ENCODE measurements at regions not wholly inside any gene's neighbourhood (a gene's known extent, or its start where the extent isn't known, plus 50 kb on each side); places are given as distances from the start of the nearest gene placed in this dataset.

DNA sequence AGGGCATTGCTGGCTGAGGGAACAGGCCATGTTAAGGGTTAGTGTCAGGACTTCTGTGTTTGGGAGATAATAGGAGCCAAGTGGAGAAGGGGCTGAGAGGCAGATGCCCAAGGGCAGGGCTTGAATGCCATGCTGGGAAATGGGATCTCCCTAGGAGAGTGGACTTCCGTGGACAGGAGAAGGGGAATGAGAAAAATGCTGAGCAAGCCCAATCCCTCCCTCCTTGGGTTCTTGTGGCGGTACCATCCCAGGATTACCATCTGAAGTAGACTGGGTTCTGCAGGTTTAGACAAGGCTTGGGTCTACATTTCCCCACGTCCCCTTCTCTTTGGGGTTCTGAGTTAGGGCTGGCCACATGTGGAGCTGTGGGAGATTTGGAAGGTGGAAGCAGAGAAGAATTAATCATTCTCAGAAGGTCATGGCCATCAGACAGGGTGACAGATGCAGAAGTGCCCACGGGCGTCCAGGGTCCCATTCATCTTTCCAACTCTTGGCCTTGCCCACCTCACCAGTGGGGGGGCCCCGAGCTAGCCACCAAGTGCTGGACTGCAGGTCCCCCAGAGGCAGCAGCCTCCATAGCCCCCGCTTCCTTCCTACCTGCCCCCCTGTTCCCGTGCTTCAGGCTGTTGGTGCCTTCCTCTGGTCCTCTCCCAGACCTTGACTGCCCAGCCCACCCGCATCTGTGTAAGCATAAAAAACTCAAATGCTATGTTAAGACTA is 354.8 kb downstream of the RPS24 start:
- Histone ChIP-seq H3K4me1 (ENCODE audit: insufficient read depth, low read length) (no peaks in the 10 kb centered on the region), H3K36me3 (ENCODE audit: insufficient read depth, low read depth, low read length) (no peaks in the 10 kb centered on the region), H3K4me3 (ENCODE audit: low read length) (no peak overlapping the region), H3K9me3 (ENCODE audit: insufficient read depth, low read depth, low read length) (no peaks in the 10 kb centered on the region), H3K27me3 (ENCODE audit: insufficient read depth, low read length) (no peaks in the 10 kb centered on the region; the same call in 1 of the 2 replicates), H3K27ac (ENCODE audit: low read length) (no peak overlapping the region), H3K9ac (ENCODE audit: low read depth, low read length) (no peak overlapping the region)

DNA sequence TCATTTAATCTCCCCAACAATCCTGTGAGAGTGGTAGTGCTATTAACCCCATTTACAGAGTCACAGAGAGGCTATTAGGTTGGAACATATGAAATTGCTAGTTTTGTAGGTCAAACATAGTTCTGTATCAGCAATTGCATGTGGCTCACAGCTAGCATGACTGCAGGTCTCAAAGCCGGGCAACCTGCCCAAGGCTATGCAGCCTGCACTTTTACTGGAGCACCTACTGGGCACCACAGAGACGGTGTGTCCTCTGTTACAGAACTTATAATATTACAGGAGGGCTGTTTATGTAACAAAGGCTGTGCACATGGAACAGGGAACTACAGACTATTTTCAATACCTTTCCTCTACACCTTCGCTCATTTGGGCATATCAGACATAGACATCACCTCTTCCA is 355.8 kb downstream of the RPS24 start:
- Histone ChIP-seq H3K4me3 (ENCODE audit: low read length) (no peak overlapping the region), H3K9me3 (ENCODE audit: insufficient read depth, low read depth, low read length) (no peaks in the 10 kb centered on the region), H3K27ac (ENCODE audit: low read length) (no peak overlapping the region), H3K9ac (ENCODE audit: low read depth, low read length) (no peak overlapping the region), H3K36me3 (ENCODE audit: insufficient read depth, low read depth, low read length) (no peaks in the 10 kb centered on the region), H3K4me1 (ENCODE audit: insufficient read depth, low read length) (no peaks in the 10 kb centered on the region), H3K27me3 (ENCODE audit: insufficient read depth, low read length) (no peaks in the 10 kb centered on the region; the same call in 1 of the 2 replicates)

DNA sequence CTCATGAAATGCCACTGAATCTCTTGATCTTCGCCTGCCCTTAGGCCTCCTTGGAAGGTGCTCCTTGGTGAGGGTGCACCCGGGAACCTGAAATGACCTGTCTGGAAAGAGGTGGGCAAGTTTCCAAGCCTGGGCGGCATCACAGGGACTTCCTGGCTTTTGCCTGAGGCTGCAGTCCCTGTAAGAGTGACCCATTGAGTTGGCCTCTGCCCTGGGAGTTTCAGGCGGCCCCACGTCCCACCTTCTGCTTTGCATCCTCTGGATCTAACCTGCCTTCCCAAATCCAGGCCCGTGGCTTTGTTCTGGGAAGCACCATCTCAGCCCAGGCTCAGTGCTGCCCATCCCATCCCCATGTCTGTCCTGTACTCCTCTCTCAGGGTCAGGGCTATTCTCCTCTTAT is 356.4 kb downstream of the RPS24 start:
- Histone ChIP-seq H3K27ac (ENCODE audit: low read length) (no peak overlapping the region), H3K36me3 (ENCODE audit: insufficient read depth, low read depth, low read length) (no peaks in the 10 kb centered on the region), H3K4me3 (ENCODE audit: low read length) (no peak overlapping the region), H3K27me3 (ENCODE audit: insufficient read depth, low read length) (no peaks in the 10 kb centered on the region; the same call in 1 of the 2 replicates), H3K9ac (ENCODE audit: low read depth, low read length) (no peak overlapping the region), H3K4me1 (ENCODE audit: insufficient read depth, low read length) (no peaks in the 10 kb centered on the region), H3K9me3 (ENCODE audit: insufficient read depth, low read depth, low read length) (no peaks in the 10 kb centered on the region)

DNA sequence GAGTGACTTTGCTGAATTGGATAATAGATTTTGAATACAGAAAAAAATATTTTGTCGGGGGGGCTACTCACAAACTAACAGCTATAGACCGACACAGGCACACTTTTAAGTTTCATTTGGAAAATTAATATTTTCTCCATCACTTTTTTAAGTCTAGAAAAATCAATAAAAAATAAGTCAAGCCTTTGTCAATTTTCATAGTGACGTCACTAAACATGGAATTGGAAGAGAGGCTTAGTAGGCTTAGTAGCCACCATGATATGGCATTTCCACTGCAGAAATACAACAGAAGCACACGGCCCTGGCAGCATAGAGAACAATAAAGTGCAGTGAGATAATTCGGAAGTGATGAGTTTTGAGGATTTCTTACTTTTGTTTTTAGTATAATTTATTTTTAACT is 357.2 kb downstream of the RPS24 start:
- no peaks in the 10 kb centered on the region for H3K36me3 ChIP-seq (ENCODE audit: insufficient read depth, low read depth, low read length)
- no peak overlapping the region for H3K4me3 ChIP-seq (ENCODE audit: low read length)
- no peak overlapping the region for H3K27ac ChIP-seq (ENCODE audit: low read length)
- no peaks in the 10 kb centered on the region for H3K27me3 ChIP-seq (ENCODE audit: insufficient read depth, low read length)
- H3K9me3 ChIP-seq (ENCODE audit: insufficient read depth, low read depth, low read length): no peaks in the 10 kb centered on the region
- H3K9ac ChIP-seq (ENCODE audit: low read depth, low read length): no peak overlapping the region
- no peaks in the 10 kb centered on the region for H3K4me1 ChIP-seq (ENCODE audit: insufficient read depth, low read length)

DNA sequence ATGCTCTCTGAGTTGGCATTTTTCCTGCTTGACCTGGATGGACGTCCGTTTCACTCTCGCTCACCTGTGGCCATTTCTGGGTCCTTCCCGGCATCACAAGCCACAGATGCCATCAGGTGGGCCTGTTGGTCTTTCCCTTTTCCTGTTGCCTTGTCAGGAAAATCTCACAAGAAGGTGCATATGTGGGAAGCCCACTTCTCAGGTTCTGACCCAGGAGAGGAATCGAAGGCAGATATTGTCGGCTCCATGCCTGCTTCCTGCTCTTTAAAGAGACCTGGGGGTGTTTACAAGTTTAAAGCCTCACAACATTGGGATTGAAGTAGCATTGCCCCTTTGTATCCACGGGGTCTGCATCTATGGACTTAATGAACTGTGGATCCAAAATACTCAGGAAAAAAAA is 357.9 kb downstream of the RPS24 start:
- Histone ChIP-seq H3K36me3 (ENCODE audit: insufficient read depth, low read depth, low read length) (no peaks in the 10 kb centered on the region), H3K4me3 (ENCODE audit: low read length) (no peak overlapping the region), H3K9ac (ENCODE audit: low read depth, low read length) (no peak overlapping the region), H3K4me1 (ENCODE audit: insufficient read depth, low read length) (no peaks in the 10 kb centered on the region), H3K27me3 (ENCODE audit: insufficient read depth, low read length) (no peaks in the 10 kb centered on the region), H3K9me3 (ENCODE audit: insufficient read depth, low read depth, low read length) (no peaks in the 10 kb centered on the region), H3K27ac (ENCODE audit: low read length) (no peak overlapping the region)

DNA sequence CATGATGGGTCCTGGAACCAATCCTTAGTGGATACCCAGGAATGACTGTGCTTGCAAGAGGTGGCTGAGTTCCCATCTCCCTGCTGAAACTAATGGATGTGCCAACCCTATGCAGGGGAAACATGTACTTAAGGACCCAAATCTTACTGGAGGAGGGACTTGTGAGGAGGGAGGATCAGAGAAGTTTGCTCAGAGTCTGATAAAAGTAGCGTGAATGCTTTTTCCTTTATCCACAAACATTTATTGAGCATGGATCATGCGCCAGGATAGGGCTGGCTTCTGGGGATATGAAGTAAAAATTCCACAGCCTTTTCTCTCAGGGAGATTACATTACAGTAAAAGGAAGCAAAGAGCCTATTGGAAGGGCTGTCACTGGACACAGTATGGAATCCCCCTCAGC is 358.5 kb downstream of the RPS24 start:
- no peaks in the 10 kb centered on the region for H3K9me3 ChIP-seq (ENCODE audit: insufficient read depth, low read depth, low read length)
- no peaks in the 10 kb centered on the region for H3K36me3 ChIP-seq (ENCODE audit: insufficient read depth, low read depth, low read length)
- no peak overlapping the region for H3K4me3 ChIP-seq (ENCODE audit: low read length)
- no peaks in the 10 kb centered on the region; the same call in 1 of the 2 replicates for H3K4me1 ChIP-seq (ENCODE audit: insufficient read depth, low read length)
- H3K27ac ChIP-seq (ENCODE audit: low read length): no peak overlapping the region
- no peak overlapping the region for H3K9ac ChIP-seq (ENCODE audit: low read depth, low read length)
- H3K27me3 ChIP-seq (ENCODE audit: insufficient read depth, low read length): no peaks in the 10 kb centered on the region

DNA sequence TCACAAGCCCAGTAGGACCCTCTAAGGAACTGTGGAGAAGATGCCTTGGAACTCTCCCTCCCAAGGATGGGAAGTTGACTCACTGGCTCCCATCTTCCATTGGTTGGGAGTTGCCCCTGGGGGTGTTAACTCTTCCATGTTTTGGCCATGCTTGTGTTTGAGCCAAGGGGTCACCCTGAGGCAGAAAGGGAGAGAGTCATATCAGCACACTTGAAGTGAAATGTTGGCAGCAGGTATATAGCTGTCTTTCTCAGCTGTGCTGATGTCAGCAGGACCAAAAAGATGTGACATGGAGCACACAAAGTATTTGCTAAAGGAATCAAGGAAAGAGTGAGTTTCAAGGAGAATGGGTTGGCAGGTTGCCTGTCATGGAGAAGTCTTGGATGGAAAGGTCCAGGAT is 359.4 kb downstream of the RPS24 start:
- Histone ChIP-seq H3K4me1 (ENCODE audit: insufficient read depth, low read length) (no peaks in the 10 kb centered on the region; the same call in 1 of the 2 replicates), H3K4me3 (ENCODE audit: low read length) (no peak overlapping the region), H3K36me3 (ENCODE audit: insufficient read depth, low read depth, low read length) (no peaks in the 10 kb centered on the region), H3K9me3 (ENCODE audit: insufficient read depth, low read depth, low read length) (no peaks in the 10 kb centered on the region), H3K9ac (ENCODE audit: low read depth, low read length) (no peak overlapping the region), H3K27ac (ENCODE audit: low read length) (no peak overlapping the region), H3K27me3 (ENCODE audit: insufficient read depth, low read length) (no peaks in the 10 kb centered on the region)

DNA sequence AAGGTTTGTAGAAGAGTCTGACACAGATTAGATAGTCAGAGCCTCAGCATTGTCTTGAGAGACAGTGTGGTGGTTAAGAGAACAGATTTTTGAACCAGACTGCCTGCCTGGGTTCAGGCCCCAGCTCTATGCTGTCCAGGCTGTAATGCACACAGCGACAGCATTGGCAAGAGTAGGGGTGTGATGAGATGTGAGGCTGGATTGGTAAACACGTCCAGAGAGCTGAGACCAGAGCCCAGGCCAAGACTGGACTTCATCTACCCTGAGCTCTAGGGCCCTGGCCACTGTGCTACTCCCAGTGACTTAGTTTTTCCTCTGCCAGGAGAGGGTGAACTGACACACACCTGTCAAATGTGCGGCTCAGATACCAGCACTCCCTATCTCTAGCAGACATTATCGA is 360.4 kb downstream of the RPS24 start:
- H3K9me3 ChIP-seq (ENCODE audit: insufficient read depth, low read depth, low read length): no peaks in the 10 kb centered on the region
- H3K4me1 ChIP-seq (ENCODE audit: insufficient read depth, low read length): no peaks in the 10 kb centered on the region; the same call in 1 of the 2 replicates
- H3K9ac ChIP-seq (ENCODE audit: low read depth, low read length): no peak overlapping the region
- no peaks in the 10 kb centered on the region for H3K27me3 ChIP-seq (ENCODE audit: insufficient read depth, low read length)
- H3K36me3 ChIP-seq (ENCODE audit: insufficient read depth, low read depth, low read length): no peaks in the 10 kb centered on the region
- no peak overlapping the region for H3K4me3 ChIP-seq (ENCODE audit: low read length)
- H3K27ac ChIP-seq (ENCODE audit: low read length): no peak overlapping the region

DNA sequence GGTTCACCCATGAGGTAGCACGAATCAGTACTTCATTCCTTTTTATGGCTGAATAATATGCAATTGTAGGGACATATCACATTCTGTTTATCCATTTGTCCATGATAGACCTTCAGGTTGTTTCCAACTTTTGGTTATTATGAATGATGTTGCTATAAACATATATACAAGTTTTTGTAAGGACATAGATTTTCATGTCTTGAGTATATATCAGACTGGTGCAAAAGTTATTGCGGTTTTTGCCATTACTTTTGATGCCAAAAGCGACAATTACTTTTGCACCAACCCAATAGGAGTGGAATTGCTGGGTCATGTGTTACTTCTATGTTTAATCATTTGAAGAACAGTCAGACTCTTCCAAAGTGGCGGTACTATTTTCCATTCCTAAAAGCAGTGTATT is 361.5 kb downstream of the RPS24 start:
- H3K9ac ChIP-seq (ENCODE audit: low read depth, low read length): no peak overlapping the region
- H3K4me1 ChIP-seq (ENCODE audit: insufficient read depth, low read length): no peaks in the 10 kb centered on the region; the same call in 1 of the 2 replicates
- no peak overlapping the region for H3K27ac ChIP-seq (ENCODE audit: low read length)
- H3K9me3 ChIP-seq (ENCODE audit: insufficient read depth, low read depth, low read length): no peaks in the 10 kb centered on the region
- no peaks in the 10 kb centered on the region for H3K27me3 ChIP-seq (ENCODE audit: insufficient read depth, low read length)
- H3K4me3 ChIP-seq (ENCODE audit: low read length): no peak overlapping the region
- no peaks in the 10 kb centered on the region for H3K36me3 ChIP-seq (ENCODE audit: insufficient read depth, low read depth, low read length)

DNA sequence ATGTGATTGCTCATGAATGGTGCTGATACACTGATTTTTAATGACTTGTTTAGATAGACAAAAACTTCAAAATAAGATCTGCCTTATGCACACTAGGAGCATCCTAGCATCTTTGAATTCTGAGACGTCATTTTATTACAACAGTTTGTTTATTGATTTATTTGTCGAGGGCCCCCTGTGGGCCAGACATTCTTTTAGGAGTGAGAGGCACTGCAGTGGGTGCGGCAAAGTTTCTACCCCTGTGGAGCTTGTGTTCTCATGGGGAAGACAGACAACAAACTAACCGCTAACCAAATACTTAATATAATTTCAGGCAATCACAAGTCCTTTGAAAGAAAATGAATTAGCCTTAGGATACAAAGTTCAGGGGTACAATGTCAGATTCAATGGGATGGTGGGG is 363.1 kb downstream of the RPS24 start:
- no peak overlapping the region for H3K9ac ChIP-seq (ENCODE audit: low read depth, low read length)
- no peak overlapping the region for H3K4me3 ChIP-seq (ENCODE audit: low read length)
- no peak overlapping the region for H3K27ac ChIP-seq (ENCODE audit: low read length)
- no peaks in the 10 kb centered on the region for H3K36me3 ChIP-seq (ENCODE audit: insufficient read depth, low read depth, low read length)
- H3K9me3 ChIP-seq (ENCODE audit: insufficient read depth, low read depth, low read length): no peaks in the 10 kb centered on the region
- H3K27me3 ChIP-seq (ENCODE audit: insufficient read depth, low read length): no peaks in the 10 kb centered on the region
- peaks cover 3% of the 10 kb centered on the region; the same call in 1 of the 2 replicates for H3K4me1 ChIP-seq (ENCODE audit: insufficient read depth, low read length)

DNA sequence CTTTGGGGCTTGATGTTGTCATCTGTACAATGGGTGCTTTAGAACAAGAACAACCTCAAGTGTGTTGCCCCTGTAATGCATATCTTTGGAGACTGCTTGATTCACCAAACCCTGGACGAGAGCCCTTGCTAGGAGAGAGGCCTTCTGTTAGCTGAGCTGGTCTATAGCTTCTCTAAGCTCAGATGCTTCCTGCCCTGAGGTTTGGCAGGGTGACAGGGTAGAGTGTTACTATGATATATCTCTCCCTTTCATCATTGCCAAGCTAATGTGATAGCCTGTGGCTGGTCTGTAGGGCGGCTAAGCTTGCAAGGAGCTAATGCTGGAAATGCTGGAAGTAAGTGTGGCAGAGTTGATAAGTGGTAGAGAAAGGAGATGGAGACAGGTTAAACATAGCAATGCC is 364.1 kb downstream of the RPS24 start:
- Histone ChIP-seq H3K9me3 (ENCODE audit: insufficient read depth, low read depth, low read length) (no peaks in the 10 kb centered on the region), H3K27ac (ENCODE audit: low read length) (no peak overlapping the region), H3K4me1 (ENCODE audit: insufficient read depth, low read length) (peaks cover 3% of the 10 kb centered on the region; the same call in 1 of the 2 replicates), H3K36me3 (ENCODE audit: insufficient read depth, low read depth, low read length) (no peaks in the 10 kb centered on the region), H3K4me3 (ENCODE audit: low read length) (no peak overlapping the region), H3K27me3 (ENCODE audit: insufficient read depth, low read length) (no peaks in the 10 kb centered on the region), H3K9ac (ENCODE audit: low read depth, low read length) (no peak overlapping the region)

DNA sequence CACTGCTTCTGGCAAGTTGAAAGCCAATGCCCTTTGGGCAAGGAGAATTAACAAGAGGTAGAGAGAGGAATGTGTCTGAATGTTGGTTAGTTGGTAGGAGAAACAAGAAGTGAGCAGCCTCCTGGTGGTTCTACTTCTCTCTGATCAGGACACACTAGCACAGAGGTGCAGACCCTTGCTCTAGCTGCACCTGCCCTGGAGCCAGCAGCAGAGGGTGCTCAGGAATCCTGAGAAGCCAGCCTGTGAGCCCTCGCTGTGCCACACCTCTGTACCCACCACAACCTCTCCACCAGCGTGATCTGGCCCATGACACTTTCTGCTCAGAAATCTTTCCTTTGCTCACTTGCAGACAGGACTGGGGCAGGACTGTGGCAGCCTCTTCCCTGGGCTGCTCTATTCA is 364.7 kb downstream of the RPS24 start:
- no peaks in the 10 kb centered on the region for H3K36me3 ChIP-seq (ENCODE audit: insufficient read depth, low read depth, low read length)
- no peak overlapping the region for H3K4me3 ChIP-seq (ENCODE audit: low read length)
- peaks cover 3% of the 10 kb centered on the region; the same call in 1 of the 2 replicates for H3K4me1 ChIP-seq (ENCODE audit: insufficient read depth, low read length)
- no peaks in the 10 kb centered on the region for H3K27me3 ChIP-seq (ENCODE audit: insufficient read depth, low read length)
- no peaks in the 10 kb centered on the region for H3K9me3 ChIP-seq (ENCODE audit: insufficient read depth, low read depth, low read length)
- no peak overlapping the region for H3K9ac ChIP-seq (ENCODE audit: low read depth, low read length)
- no peak overlapping the region for H3K27ac ChIP-seq (ENCODE audit: low read length)

Data from iPS-20b (cell line).